NCI-H1048 (cell line): ENCODE measurements at regions not wholly inside any gene's neighbourhood (a gene's known extent, or its start where the extent isn't known, plus 50 kb on each side); places are given as distances from the start of the nearest gene placed in this dataset.
"Not testable (repeated sequence)": the region's sequence is repeated elsewhere in the genome, so short reads cannot be mapped to it uniquely, and the experiment has no call there.

Experiments
- DNase-seq: peaks from one replicate; lab custom pipeline; 2025; lab: John Stamatoyannopoulos, UW

DNA sequence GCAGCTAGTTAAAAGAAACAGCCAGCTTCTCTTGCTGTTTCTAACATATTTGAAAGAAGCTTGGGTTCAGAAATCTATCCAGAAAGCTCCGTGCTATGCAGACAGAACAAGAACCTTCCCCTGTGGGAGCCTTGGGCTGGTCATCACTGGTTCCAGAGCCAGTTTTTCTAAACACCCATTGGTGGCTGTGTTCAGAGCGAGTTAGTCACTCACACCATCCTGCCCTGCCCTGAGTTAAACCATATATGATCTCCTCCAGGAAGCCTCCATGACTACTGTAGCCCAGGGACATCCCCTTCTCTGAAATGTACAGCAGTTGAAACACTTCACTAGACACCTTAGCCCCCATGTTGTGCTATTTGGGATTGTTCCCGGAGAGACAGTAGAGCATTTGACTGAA, 200.8 kb upstream of the SGCG start:
- DNase-seq: no peak

DNA sequence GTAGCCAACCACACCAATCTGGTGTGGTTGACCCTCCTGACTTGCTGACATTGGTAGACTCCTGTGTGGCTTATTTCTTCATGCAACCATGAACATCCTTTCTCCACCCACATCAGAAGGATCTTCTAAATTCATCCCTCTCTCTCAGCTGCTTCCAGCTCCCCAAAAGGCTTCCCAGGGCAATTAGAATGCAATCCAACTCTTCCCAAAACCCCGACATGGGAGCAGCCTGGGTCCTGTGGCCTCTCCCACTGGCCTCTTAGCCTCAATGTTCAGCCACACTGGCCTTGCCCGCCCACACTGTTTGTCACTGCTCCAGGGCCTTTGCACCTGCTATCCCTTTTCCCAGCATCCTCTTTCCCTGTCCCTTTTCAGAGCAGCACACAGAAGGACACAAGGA, 199.8 kb upstream of the SGCG start:
- DNase-seq: no peak

DNA sequence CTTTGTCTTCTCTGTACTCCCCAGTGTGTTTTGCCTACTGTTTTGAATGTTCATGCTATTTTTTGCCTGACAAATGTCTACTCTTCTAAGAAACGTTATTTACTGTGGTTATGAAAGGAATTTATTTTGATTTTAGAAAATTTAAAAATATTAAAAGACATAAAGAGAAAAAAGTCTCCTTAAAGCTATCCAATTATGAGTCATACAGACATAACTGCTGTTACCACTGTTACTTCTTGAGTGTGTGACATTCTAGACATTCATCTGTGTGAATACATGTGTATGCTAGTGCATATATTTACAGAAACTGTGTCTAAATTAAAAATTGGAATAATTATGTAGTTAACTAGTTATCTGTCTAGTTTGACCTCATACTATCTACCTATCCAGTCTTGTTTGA, 187.6 kb upstream of the SGCG start:
- no peak for DNase-seq

DNA sequence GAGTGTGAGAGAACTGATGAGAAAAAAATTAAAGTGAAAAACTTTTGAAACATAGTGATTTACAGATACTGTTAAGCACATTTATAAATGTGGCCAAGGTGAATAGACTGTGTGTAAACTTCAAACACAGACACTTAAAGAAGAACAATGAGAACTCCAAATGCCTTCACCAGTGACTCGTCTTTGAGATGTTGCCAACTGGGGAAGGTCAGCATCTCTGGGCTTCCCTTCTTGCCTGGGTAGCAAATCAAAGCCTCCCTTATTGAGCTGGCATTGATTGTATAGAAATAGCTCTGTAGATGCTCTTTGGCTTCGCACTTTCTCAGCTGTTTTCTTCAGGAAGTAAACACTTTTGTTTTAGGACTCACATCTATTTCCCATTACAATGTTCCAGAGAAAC, 177.3 kb upstream of the SGCG start:
- DNase-seq: no peak

DNA sequence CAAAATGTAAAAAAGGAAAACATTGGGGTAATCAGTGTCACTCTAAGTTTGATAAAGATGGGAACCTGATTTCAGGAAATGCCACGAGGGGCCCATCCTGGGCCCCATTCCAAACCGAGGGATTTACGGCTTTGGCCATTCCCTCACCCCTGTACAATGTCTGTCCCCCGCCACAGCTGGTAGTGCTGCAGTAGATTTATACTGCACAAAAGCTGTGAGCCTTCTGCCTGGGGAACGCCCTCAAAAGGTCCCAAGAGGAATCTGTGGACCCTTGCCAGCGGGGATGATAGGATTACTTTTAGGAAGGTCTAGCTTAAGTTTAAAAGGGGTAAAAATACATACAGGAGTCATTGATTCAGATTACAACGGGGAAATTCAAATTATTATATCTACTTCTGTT, 173.4 kb upstream of the SGCG start:
- no peak for DNase-seq

DNA sequence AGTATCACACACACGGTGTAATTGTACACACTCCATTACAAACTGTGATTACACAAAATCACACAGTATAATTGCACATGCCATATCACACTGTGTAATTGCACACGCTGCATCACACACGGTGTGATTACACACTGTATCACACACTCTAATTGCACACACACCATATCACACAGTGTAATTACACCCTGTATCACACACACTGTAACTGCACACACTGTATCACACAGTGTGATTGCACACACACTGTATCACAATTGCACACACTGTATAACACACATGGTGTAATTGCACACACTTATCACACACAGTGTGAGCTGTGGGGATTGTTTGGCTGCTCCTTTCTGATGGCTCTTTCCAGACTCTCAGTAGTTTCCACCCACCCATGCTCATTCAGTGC, 162.6 kb upstream of the SGCG start:
- no peak for DNase-seq

DNA sequence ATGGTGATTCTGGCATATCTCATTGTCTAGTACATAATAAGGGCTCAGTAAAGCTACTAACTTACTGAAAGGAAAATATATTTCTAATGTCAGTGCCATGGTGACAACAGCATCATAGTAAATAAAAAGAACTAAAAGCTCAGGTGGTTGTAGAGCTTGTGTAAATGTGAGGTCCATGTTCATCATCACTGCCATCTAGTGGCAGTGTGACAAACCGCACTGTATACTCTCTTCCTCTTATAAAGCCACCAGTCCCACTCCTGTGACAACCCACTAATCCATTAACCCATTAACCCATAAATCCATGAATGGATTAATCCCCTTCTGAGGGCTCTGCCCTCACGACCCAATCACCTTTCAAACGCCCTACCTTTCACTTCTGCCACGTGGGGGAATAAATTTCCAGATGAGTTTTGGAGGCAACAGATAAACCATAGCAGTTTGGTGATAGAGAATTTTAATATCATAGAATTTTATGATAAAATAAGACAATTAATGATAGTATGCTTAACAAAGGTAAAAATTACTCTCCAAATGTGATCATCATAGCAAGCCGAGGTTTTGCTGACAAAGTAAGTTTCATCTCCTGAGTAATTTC, 160.4 kb upstream of the SGCG start:
- peak; percentile 33 for DNase-seq

DNA sequence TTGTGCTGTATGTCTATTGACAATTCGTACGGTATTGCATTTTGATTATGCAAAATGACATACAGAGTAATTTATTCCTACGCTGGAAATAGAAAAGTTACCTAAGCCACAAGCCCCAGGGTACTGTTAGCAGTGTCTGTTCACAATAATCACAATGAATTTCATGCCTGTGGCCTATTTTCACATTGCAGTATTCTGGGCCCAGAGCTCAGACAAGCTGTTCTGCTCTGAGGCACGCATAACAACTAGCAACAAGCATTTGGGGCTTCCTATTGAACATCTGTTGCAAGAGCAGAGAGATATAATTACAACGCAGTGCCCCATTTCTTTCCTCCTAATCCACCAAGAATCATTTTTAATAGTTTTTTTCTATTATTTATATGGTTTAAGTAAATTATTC, 158.9 kb upstream of the SGCG start:
- DNase-seq: no peak

DNA sequence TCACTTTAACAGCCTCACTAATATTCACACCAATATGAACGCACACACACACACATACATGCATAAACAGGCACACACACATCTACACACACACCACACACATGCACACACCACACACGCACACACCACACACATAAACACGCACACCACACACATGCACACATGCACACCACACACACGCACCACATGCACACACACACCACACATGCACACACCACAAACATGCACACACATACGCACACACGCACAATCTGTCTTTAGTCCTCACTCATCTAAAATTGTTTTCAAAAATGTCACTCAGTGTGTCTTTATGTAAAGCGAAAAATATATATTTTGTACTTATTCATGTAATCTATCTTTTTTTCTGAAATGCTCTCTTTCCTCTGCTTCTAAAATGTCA, 158.1 kb upstream of the SGCG start:
- no peak for DNase-seq

DNA sequence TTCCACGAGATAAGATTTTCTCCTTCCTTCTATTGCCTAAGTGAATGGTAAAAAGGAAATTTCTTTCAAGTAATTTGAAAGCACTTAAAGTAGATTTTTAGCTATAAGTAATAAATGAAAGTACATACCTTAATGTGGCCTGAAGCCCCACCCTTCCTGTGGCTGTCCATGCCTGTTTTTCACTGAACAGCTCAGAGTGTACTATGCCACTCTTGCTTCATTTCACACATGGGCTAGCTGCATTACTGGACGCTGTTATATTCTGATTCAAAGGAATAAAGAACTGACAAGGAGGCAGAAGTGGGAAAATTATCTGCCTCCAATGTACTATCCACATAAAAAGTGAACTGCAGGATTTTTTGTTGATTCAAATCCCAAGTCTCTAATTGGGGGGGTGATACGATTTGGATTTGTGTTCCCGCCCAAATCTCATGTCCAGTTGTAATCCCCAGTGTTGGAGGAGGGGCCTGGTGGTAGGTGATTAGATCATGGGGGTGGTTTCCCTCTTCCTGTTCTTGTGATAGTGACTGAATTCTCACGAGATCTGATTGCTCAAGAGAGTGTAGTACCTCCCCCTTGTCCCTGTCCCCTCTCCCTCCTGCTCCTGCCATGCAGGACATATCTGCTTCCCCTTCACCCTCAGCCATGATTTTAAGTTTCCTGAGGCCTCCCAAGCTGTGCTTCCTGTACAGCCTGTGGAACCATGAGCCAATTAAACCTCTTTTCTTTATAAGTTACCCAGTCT, 154.7 kb upstream of the SGCG start:
- DNase-seq: no peak

DNA sequence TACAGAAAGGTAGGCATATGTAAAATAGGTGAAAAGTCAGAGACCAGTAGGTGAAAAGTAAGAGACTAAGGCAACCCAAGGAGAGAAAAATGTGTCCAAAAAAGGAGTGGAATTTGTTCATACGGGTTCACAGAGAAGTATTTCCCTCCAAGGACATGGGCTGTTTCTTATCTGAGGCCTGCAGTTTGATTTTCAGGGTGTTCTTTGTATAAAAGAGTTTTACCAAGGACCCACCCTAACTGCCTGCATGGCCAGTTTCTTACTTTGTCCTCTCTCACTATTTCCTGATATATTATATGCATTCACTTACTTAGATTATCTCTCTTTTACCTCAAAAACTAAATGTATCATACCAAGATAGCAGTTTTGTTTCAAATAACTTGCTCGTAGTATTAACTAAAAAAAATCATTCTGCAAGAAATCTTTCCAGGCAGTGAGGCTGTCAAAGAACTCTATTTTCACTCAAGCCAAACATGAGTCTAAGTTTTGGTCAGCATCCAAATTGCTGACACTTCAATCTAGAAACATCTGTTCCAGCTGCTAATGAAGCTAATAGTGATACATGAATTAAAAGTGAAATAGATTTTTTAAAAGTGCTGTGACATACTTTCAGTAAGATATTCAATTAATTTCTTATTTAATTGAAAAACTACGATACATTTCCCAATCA, 141.4 kb upstream of the SGCG start:
- DNase-seq: no peak

DNA sequence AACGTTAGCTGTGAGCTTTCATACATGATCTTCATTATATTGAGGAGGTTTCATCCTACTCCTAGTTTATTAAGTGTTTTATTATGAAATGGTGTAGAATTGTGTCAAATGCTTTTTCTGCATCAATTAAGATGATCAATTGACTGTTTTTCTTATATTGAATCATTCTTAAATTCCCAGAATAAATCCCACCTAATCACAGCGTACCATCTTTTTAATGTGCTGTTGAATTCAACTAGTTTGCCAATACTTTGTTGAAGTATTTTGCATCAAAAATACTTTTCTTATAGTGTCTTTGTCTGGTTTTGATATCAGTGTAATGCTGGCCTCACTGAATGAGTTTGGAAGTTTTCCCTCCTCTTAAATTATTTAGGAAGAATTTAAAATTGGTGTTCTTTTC, 138.6 kb upstream of the SGCG start:
- no peak for DNase-seq

DNA sequence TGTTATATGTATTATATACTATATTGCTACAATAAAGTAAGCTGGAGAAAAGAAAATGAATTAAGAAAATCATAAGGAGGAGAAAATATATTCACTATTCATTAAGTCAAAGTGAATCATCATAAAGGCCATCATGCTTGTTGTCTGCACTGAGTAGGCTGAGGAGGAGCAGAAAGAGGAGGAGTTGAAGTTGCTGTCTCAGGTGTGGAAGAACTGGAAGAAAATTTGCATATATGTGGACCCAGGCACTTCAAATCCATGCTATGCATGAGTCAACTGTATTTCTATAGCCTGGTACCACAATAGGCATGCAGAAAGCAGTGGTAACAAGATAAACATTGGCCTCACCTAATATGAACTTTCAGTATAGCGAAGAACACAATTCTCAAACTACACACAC, 135.9 kb upstream of the SGCG start:
- DNase-seq: no peak

DNA sequence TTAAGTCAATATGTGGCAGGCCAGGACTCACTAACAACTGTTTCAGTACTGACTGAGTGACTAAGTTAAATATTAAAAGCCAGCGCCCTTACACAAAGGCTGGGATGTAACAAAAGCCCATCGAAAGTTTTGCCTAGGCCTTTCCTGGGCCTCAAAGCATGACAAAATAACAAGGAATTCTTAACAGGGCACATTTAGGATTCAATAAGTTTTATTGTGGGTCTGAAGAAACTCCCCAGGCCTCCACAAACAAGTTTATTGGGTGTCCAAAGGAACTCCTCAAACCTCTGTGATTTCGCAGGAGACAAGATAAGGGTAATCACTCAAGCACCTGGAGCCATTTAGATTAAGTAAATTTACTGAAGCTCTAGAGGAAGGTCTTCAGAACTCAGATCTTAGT, 130.7 kb upstream of the SGCG start:
- no peak for DNase-seq

DNA sequence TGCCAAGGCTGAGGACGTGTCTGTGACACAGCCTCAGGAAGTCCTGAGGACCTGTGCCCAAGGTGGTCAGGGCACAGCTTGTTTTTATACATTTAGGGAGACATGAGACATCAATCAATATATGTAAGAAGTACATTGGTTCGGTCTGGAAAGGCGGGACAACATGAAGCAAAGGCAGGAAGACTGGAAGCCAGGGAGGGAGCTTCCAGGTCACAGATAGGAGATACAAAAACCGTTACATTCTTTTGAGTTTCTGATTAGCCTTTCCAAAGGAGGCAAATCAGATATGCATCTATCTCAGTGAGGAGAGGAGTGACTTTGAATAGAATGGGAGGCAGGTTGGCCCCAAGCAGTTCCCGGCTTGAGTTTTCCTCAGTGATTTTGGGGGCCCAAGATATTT, 127.1 kb upstream of the SGCG start:
- DNase-seq: not testable (repeated sequence)

DNA sequence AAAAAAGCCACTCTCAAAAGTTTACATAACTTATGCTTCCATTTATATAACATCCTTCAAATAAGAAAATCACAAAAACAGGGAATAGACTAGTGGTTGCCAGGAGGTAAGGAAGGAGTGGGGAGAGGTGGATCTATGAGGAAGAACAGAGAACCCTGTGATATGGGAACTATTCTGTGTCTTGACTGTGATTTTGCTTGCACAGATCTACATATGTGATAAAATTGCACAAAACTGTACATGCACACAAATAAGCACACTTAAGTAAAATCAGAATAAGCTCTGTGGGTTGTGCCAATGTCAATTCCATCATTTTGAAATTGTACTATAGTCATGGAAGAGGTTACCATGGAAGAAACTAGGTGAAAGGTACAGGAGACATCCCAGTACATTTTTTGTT, 121.6 kb upstream of the SGCG start:
- no peak for DNase-seq

DNA sequence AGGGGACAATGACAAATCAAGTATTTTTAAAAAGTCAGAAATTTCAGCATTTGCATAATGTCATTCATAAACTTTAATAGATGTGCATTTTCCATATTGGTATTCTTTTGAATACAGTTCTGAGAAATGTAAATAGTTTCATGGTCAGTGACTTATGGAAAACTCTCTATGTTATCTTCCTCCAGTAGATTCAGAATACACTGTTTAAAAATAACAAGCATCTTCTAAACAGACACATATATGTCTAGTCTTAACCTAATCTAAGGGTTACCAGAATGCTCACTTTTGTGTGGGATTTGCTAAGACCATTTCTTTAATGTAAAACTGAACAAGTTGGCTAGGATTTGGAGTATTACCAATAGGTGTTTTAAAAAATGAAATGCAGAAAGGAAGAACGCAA, 119.8 kb upstream of the SGCG start:
- no peak for DNase-seq

DNA sequence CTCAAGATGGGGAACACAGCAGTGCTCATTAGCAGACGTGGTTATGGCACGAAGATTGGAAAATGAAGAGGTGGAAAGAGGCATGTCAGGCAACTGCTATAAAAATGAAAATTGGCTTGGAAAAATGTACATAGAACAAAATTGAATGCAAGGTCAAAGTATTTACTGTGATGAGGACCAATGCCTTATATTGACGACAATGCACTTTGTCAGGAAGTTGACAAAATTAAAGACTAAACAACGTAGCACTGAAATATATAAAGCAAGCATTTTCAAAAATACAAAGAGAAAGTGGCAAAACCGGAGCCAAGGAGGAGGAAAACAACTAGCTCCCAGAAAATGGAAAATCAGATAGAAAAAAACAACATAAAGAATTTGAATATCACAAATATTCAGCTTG, 113.7 kb upstream of the SGCG start:
- no peak for DNase-seq

DNA sequence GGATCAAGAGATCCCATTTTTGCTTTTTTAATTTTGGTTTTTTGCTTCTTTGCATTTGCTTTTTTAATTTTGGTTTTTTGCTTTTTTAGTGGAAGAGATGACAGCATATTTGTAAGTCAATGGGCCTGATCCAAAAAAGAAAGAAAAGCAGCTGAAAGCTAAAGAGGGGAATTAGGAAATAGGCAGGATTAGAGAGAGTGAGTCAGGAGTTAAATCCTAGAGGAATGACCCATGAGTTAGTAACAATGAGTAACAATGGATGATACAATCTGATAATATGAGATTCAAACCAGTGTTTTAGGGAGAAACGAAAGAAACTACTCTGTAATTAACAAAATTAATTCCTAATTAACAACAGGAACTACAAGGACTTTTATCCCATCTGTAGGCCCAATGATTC, 111.2 kb upstream of the SGCG start:
- no peak for DNase-seq

DNA sequence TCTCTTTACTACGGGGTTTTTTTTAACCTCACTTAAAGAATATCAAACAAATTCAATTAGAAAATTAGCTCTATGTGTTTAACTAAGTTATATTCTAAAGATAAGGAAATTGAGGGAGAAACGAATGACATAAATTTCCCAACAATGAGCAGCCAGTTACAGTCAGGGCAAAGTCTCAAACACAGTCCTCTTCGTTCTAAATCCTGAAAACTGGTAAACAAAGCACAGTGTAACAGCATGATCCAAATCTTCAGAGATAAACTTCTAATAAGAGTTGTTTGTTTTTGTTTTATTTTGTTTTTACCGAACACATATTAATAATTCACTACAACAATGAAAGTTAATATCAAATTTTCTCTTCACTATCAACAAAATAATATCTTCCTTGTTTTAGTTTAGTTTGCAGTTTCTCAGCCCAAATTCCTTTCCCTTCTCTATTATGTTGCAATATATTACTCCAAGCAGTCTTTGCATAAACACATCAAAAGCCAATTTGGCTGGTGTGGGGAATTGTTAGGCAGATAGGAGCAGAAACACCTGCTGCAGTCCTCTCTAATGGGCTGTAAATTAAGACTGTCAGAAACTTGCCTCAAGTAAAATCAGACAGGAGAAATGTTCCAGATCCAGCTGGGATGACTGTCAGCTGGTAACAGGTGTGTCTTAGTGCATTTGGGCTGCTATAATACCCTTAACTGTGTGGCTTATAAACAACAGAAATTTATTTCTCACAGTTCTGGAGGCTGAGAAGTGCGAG, 106.5 kb upstream of the SGCG start:
- DNase-seq: no peak

DNA sequence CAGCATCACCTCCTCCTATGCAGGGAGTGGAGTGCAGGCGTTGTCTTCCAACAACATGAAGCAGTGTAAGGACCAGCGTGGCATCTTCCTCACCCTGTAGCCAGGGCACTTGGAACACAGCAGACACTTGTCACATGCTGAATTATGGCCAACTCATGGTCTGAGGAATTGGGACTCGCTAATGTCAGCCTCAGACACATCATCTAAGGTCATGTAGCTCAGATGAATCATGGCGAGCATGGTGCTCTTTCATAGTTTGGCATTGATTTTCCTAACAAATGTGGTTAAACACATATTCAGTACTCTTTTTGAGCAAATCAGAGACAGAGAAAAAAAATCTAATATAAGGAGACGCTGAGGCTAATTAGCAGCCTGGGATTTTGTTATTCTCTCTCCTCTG, 99.6 kb upstream of the SGCG start:
- DNase-seq: no peak

DNA sequence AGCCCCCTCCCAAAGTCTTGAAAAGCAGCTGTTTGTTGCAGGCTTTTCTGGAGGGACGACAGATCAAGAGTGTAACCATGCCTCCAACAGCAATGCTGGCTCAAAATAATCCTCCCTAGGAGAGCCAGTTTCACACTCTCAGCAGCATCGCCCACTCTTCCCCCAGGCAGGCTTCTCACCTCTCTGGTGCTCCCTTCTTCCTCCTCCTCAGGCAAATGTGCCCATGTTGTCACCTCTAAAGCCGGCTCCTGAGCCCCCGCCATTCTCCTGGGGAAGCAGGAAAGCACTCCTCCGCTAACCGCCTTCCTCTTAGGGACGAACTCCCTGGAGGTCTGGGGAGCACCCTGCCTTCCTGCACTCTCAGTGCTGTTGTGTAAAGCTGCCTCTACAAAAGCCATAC, 98.9 kb upstream of the SGCG start:
- DNase-seq: no peak
